HEK293 (cell line): ENCODE measurements at regions not wholly inside any gene's neighbourhood (a gene's known extent, or its start where the extent isn't known, plus 50 kb on each side); places are given as distances from the start of the nearest gene placed in this dataset.
"Not testable (repeated sequence)": the region's sequence is repeated elsewhere in the genome, so short reads cannot be mapped to it uniquely, and the experiment has no call there.

ENCODE experiments used
- CTCF ChIA-PET: fragments of 350-600 bp; formaldehyde crosslinking; extraction: SDS; loops from one replicate; lab custom pipeline; 2021; ENCODE audit warnings: antibody characterized with exemption; lab: Yijun Ruan, JAX
- POLR2A ChIA-PET: fragments of 300-600 bp; formaldehyde crosslinking; extraction: SDS; loops from one replicate; lab custom pipeline; 2020; ENCODE audit warnings: antibody characterized with exemption, inconsistent platforms; lab: Yijun Ruan, JAX
- H3K27ac ChIP-seq: fragments of 200-500 bp; sonication (Bioruptor generic); 2 replicates; pipeline ENCODE4 v1.5.1; 2014; ENCODE audit warnings: low read depth, low read length, control low read depth, inconsistent platforms; ENCODE audit errors: extremely low read depth
- H3K36me3 ChIP-seq, 2 experiments: fragments of 200-500 bp in 1 of 2; sonication (Bioruptor generic) in 1 of 2; 1 replicate in 1 of 2; 2 replicates in 1 of 2; pipeline ENCODE4 v1.5.1; 2014 to 2017; ENCODE audit warnings: inconsistent platforms in 2 of 2, low read length in 2 of 2; ENCODE audit not compliant: control insufficient read depth in 2 of 2, insufficient read depth in 1 of 2
- H3K4me1 ChIP-seq: fragments of 200-500 bp; sonication (Bioruptor generic); 2 replicates; pipeline ENCODE4 v1.5.1; 2014; ENCODE audit warnings: mild to moderate bottlenecking, low read length, inconsistent platforms; ENCODE audit not compliant: control insufficient read depth, insufficient read depth
- H3K4me3 ChIP-seq: 2 replicates; pipeline ENCODE4 v1.5.1; 2011; ENCODE audit warnings: low read depth, mild to moderate bottlenecking, control low read depth, low read length, moderate library complexity
- H3K9me3 ChIP-seq: fragments of 200-500 bp; sonication (Bioruptor generic); 2 replicates; pipeline ENCODE4 v1.5.1; 2014; ENCODE audit warnings: low read depth, low read length, inconsistent platforms; ENCODE audit not compliant: control insufficient read depth, insufficient read depth
- IKZF3 ChIP-seq: fragments of 450-650 bp; IDR thresholded peaks from 2 replicates; pipeline ENCODE4 v1.5.0; 2018; ENCODE audit warnings: missing biosample characterization, mild to moderate bottlenecking, missing genetic modification characterization, moderate library complexity
- KLF17 ChIP-seq: fragments of 450-650 bp; formaldehyde crosslinking; IDR thresholded peaks from 2 replicates; pipeline ENCODE4 v1.5.1; 2016; ENCODE audit warnings: missing biosample characterization, missing genetic modification characterization
- PRDM1 ChIP-seq: fragments of 450-650 bp; formaldehyde crosslinking; IDR thresholded peaks from 2 replicates; pipeline ENCODE4; 2016; ENCODE audit warnings: missing biosample characterization, missing genetic modification characterization
- SP2 ChIP-seq: fragments of 450-650 bp; formaldehyde crosslinking; IDR thresholded peaks from 2 replicates; pipeline ENCODE4 v1.5.1; 2016; ENCODE audit warnings: missing biosample characterization, missing genetic modification characterization
- ZBTB1 ChIP-seq: fragments of 450-650 bp; formaldehyde crosslinking; IDR thresholded peaks from 2 replicates; pipeline ENCODE4 v1.5.1; 2016; ENCODE audit warnings: missing biosample characterization, missing genetic modification characterization
- ZBTB17 ChIP-seq: fragments of 450-650 bp; formaldehyde crosslinking; IDR thresholded peaks from 2 replicates; pipeline ENCODE4 v1.5.1; 2016; ENCODE audit warnings: missing biosample characterization, missing genetic modification characterization
- ZBTB48 ChIP-seq: fragments of 450-650 bp; formaldehyde crosslinking; IDR thresholded peaks from 2 replicates; pipeline ENCODE4 v1.5.1; 2016; ENCODE audit warnings: missing biosample characterization, missing genetic modification characterization
- ZEB2 ChIP-seq: fragments of 450-650 bp; formaldehyde crosslinking; IDR thresholded peaks from 2 replicates; pipeline ENCODE4 v1.5.1; 2016; ENCODE audit warnings: missing biosample characterization, missing genetic modification characterization
- ZFP69B ChIP-seq: fragments of 450-650 bp; formaldehyde crosslinking; IDR thresholded peaks from 2 replicates; pipeline ENCODE4 v1.5.1; 2016; ENCODE audit warnings: missing biosample characterization, missing genetic modification characterization
- ZIC2 ChIP-seq: fragments of 450-650 bp; formaldehyde crosslinking; IDR thresholded peaks from 2 replicates; pipeline ENCODE4 v1.5.1; 2016; ENCODE audit warnings: missing biosample characterization, missing genetic modification characterization
- ZNF2 ChIP-seq: fragments of 450-650 bp; formaldehyde crosslinking; IDR thresholded peaks from 2 replicates; pipeline ENCODE4 v1.5.1; 2016; ENCODE audit warnings: missing biosample characterization, missing genetic modification characterization
- ZNF280D ChIP-seq: fragments of 450-650 bp; formaldehyde crosslinking; IDR thresholded peaks from 2 replicates; pipeline ENCODE4 v1.5.1; 2016; ENCODE audit warnings: missing biosample characterization, missing genetic modification characterization
- ZNF341 ChIP-seq: fragments of 450-650 bp; formaldehyde crosslinking; IDR thresholded peaks from 2 replicates; pipeline ENCODE4; 2016; ENCODE audit warnings: low read depth, missing biosample characterization, missing genetic modification characterization
- ZNF37A ChIP-seq: fragments of 450-650 bp; IDR thresholded peaks from 2 replicates; pipeline ENCODE4 v1.5.1; 2018; ENCODE audit warnings: missing biosample characterization, missing genetic modification characterization
- ZNF394 ChIP-seq: fragments of 450-650 bp; formaldehyde crosslinking; IDR thresholded peaks from 2 replicates; pipeline ENCODE4 v1.5.1; 2016; ENCODE audit warnings: missing biosample characterization, missing genetic modification characterization, mild to moderate bottlenecking, moderate library complexity, borderline replicate concordance
- ZNF558 ChIP-seq: fragments of 450-650 bp; formaldehyde crosslinking; IDR thresholded peaks from 2 replicates; pipeline ENCODE4 v1.5.1; 2016; ENCODE audit warnings: missing biosample characterization, missing genetic modification characterization
- ZNF621 ChIP-seq: fragments of 450-650 bp; formaldehyde crosslinking; IDR thresholded peaks from 2 replicates; pipeline ENCODE4 v1.5.1; 2017; ENCODE audit warnings: missing biosample characterization, missing genetic modification characterization
- TF ChIP-seq, protein P1 (sequence below): fragments of 450-650 bp; formaldehyde crosslinking; IDR thresholded peaks from 2 replicates; pipeline ENCODE4 v1.5.1; 2016; ENCODE audit warnings: missing biosample characterization, missing genetic modification characterization, borderline replicate concordance
- TF ChIP-seq, protein P2 (sequence below): fragments of 450-650 bp; formaldehyde crosslinking; optimal IDR thresholded peaks from 2 replicates; pipeline ENCODE3; 2016; ENCODE audit warnings: missing biosample characterization, mild to moderate bottlenecking, missing genetic modification characterization
- TF ChIP-seq, protein P3 (sequence below): fragments of 450-650 bp; formaldehyde crosslinking; IDR thresholded peaks from 2 replicates; pipeline ENCODE4 v1.5.1; 2016; ENCODE audit warnings: missing biosample characterization, missing genetic modification characterization

DNA sequence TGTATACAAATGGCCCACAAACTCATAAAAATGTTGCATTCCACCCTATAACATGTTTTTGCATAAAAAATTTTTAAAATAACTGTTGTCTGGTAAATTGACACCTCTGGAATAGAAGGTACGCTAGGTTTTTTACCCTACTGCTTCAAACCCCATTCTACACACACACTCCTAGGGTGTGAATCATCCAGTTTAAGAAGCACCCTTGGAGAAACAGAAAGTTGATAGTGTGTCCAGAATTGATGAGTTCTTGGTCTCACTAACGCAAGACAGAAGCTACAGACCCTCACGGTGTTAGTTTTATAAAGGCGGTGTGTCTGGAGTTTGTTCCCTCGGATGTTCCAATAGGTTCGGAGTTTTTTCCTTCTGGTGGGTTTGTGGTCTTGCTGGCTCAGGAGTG is 158.5 kb downstream of the KLRB1 start (continued):
- TF ChIP-seq, protein P1, sequence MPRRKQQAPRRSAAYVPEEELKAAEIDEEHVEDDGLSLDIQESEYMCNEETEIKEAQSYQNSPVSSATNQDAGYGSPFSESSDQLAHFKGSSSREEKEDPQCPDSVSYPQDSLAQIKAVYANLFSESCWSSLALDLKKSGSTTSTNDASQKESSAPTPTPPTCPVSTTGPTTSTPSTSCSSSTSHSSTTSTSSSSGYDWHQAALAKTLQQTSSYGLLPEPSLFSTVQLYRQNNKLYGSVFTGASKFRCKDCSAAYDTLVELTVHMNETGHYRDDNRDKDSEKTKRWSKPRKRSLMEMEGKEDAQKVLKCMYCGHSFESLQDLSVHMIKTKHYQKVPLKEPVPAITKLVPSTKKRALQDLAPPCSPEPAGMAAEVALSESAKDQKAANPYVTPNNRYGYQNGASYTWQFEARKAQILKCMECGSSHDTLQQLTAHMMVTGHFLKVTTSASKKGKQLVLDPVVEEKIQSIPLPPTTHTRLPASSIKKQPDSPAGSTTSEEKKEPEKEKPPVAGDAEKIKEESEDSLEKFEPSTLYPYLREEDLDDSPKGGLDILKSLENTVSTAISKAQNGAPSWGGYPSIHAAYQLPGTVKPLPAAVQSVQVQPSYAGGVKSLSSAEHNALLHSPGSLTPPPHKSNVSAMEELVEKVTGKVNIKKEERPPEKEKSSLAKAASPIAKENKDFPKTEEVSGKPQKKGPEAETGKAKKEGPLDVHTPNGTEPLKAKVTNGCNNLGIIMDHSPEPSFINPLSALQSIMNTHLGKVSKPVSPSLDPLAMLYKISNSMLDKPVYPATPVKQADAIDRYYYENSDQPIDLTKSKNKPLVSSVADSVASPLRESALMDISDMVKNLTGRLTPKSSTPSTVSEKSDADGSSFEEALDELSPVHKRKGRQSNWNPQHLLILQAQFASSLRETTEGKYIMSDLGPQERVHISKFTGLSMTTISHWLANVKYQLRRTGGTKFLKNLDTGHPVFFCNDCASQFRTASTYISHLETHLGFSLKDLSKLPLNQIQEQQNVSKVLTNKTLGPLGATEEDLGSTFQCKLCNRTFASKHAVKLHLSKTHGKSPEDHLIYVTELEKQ = no peak
- TF ChIP-seq KLF17 (tag by site-specific recombination) (no peak), ZFP69B (no peak), ZNF558 (tag by site-specific recombination) (no peak), ZNF621 (tag by site-specific recombination) (no peak), ZBTB1 (no peak), ZNF280D (tag by site-specific recombination) (no peak), ZNF37A (no peak)

GRCh38 chr12:9448648-9449047 is 159.1 kb downstream of the KLRB1 start:
- ChIA-PET POLR2A (interaction anchor here (1.2 kb wide), 1 partner anchor 385 kb away, joined by 3 read pairs; no protein-coding TSS in a partner anchor), CTCF (interaction anchor here (0.8 kb wide), 1 partner anchor 21 kb away, joined by 4 read pairs; no protein-coding TSS in a partner anchor)
- H3K4me1 ChIP-seq, H3K36me3 ChIP-seq, H3K9me3 ChIP-seq: not testable (repeated sequence)
- Histone ChIP-seq H3K27ac (peak overlapping the region; percentile 80; the same call in 1 of the 2 replicates), H3K4me3 (peak overlapping the region; percentile 50)
- TF ChIP-seq IKZF3 (tag by site-specific recombination) (0 out of 2 replicates have a peak, but pooled peaks have one; percentile 9), PRDM1 (tag by site-specific recombination) (0 out of 2 replicates have a peak, but pooled peaks have one; percentile 28), SP2 (tag by site-specific recombination) (peak; percentile 20; the same call in 1 of the 2 replicates)

DNA sequence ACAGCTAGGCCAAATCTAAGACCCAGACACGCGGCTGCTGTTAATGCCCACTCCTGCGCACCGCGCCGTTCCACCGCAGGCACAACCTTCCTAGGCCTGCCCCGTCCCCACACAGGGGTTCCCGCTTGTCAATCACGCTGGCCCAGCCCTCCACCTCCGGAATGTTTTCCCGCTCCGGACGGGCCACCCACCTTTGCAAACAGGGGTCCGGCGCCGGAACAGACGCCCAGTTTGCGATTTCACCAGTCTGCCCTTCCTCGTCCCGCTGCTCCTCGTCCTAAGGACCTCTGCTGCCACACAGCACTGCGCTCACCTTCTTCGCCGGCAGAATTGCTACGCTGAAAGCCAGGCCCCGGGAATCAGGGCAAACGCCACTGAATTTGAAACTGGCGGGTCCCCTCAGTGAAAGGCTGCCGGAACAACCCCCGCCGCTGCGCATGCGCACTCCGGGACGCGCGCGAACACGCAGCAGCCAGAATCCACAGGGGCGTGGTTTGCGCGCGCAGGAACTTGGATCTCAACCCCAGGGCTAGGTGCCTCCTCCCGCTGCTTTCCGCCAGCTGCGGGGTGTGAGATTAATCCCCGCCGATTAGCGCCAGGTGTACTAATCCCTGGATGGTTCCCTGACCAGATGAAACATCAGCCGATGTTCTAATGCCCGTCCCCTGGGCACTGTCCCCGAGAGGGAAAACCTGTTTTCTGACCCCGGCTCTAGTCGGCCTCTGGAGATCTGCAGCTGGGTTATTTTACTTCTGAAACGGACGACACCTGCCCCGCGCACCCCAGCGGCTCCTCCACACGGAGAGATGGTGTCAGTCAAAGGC is 159.7 kb downstream of the KLRB1 start:
- Histone ChIP-seq H3K4me3 (peak overlapping the region; percentile 50), H3K27ac (peak overlapping the region; percentile 80)
- CTCF ChIA-PET, H3K9me3 ChIP-seq, H3K36me3 ChIP-seq, H3K4me1 ChIP-seq: not testable (repeated sequence)
- POLR2A ChIA-PET = interaction anchor here (1.2 kb wide), 1 partner anchor 384 kb away, joined by 3 read pairs; no protein-coding TSS in a partner anchor
- TF ChIP-seq ZBTB17 = 0 out of 2 replicates have a peak, but pooled peaks have one; percentile 21
- TF ChIP-seq ZIC2 (tag by site-specific recombination) = peak; percentile 41
- peak; percentile 73 for TF ChIP-seq ZEB2
- TF ChIP-seq, protein P2, sequence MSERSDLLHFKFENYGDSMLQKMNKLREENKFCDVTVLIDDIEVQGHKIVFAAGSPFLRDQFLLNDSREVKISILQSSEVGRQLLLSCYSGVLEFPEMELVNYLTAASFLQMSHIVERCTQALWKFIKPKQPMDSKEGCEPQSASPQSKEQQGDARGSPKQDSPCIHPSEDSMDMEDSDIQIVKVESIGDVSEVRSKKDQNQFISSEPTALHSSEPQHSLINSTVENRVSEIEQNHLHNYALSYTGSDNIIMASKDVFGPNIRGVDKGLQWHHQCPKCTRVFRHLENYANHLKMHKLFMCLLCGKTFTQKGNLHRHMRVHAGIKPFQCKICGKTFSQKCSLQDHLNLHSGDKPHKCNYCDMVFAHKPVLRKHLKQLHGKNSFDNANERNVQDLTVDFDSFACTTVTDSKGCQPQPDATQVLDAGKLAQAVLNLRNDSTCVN = peak; percentile 78
- TF ChIP-seq ZNF394 = peak; percentile 39; the same call in 1 of the 2 replicates
- TF ChIP-seq, protein P3, sequence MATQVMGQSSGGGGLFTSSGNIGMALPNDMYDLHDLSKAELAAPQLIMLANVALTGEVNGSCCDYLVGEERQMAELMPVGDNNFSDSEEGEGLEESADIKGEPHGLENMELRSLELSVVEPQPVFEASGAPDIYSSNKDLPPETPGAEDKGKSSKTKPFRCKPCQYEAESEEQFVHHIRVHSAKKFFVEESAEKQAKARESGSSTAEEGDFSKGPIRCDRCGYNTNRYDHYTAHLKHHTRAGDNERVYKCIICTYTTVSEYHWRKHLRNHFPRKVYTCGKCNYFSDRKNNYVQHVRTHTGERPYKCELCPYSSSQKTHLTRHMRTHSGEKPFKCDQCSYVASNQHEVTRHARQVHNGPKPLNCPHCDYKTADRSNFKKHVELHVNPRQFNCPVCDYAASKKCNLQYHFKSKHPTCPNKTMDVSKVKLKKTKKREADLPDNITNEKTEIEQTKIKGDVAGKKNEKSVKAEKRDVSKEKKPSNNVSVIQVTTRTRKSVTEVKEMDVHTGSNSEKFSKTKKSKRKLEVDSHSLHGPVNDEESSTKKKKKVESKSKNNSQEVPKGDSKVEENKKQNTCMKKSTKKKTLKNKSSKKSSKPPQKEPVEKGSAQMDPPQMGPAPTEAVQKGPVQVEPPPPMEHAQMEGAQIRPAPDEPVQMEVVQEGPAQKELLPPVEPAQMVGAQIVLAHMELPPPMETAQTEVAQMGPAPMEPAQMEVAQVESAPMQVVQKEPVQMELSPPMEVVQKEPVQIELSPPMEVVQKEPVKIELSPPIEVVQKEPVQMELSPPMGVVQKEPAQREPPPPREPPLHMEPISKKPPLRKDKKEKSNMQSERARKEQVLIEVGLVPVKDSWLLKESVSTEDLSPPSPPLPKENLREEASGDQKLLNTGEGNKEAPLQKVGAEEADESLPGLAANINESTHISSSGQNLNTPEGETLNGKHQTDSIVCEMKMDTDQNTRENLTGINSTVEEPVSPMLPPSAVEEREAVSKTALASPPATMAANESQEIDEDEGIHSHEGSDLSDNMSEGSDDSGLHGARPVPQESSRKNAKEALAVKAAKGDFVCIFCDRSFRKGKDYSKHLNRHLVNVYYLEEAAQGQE (tag by site-specific recombination) = peak; percentile 35; the same call in 1 of the 2 replicates
- TF ChIP-seq ZBTB48 (tag by site-specific recombination) = 0 out of 2 replicates have a peak, but pooled peaks have one; percentile 40
- 0 out of 2 replicates have a peak, but pooled peaks have one; percentile 34 for TF ChIP-seq ZNF2 (tag by site-specific recombination)
- peak; percentile 79 for TF ChIP-seq ZNF341 (tag by site-specific recombination)
